Adrenal gland (tissue), 9 donors: ENCODE measurements at regions not wholly inside any gene's neighbourhood (a gene's known extent, or its start where the extent isn't known, plus 50 kb on each side); places are given as distances from the start of the nearest gene placed in this dataset.

Experiments
- DNase-seq, 7 donors: peaks; one replicate each; pipeline ENCODE4 v3.0.0-alpha.2; 2019 to 2020
- H3K27ac ChIP-seq, 5 donors: fragments of 200-600 bp; sonication (generic) in 4 of 5; 1 replicate in 3 of 5; 2 replicates in 2 of 5; pipeline versions ENCODE4 v1.5.1 to v1.8.0; 2016 to 2020; ENCODE audit warnings: mild to moderate bottlenecking in 1 of 5
- H3K27me3 ChIP-seq: fragments of 200-600 bp; 2 replicates; pipeline ENCODE4 v1.8.0; 2021
- H3K36me3 ChIP-seq, 2 donors: fragments of 200-600 bp; replicated peaks in 1 of 2; 1 replicate in 1 of 2; 2 replicates in 1 of 2; pipeline versions ENCODE4 v1.5.1 to v1.8.0; 2018 to 2022
- H3K4me1 ChIP-seq, 2 donors: fragments of 200-600 bp; replicated peaks in 1 of 2; 1 replicate in 1 of 2; 2 replicates in 1 of 2; pipeline versions ENCODE4 v1.5.1 to v1.8.0; 2018 to 2021
- H3K4me3 ChIP-seq, 4 donors: fragments of 200-600 bp; sonication (generic) in 3 of 4; one replicate each; pipeline ENCODE4 v1.5.1; 2016 to 2018
- H3K9me3 ChIP-seq, 3 donors: fragments of 200-600 bp; sonication (generic) in 1 of 3; replicated peaks in 1 of 3; 1 replicate in 2 of 3; 2 replicates in 1 of 3; pipeline versions ENCODE4 v1.5.1 to v1.8.0; 2016 to 2021
- CTCF ChIP-seq, 6 experiments: fragments of 450-650 bp in 4 of 6; fragments of 200-600 bp in 2 of 6; sonication (generic) in 1 of 6; IDR thresholded peaks; 1 replicate in 5 of 6; 2 replicates in 1 of 6; pipeline versions ENCODE4 v1.5.1 to v1.8.0; 2016 to 2021; ENCODE audit warnings: antibody characterized with exemption in 6 of 6, mild to moderate bottlenecking in 2 of 6, moderate library complexity in 1 of 6
- POLR2A ChIP-seq, 2 donors: fragments of 450-650 bp; IDR thresholded peaks; one replicate each; pipeline ENCODE4 v1.6.1; 2017; ENCODE audit warnings: antibody characterized with exemption in 2 of 2, mild to moderate bottlenecking in 2 of 2, moderate library complexity in 1 of 2
- WGBS, 4 donors: extraction: QIAGEN DNeasy Blood & Tissue Kit in 2 of 4; methylation state at CpG; one replicate each; pipeline versions ENCODE4 v1.1.5 to v1.1.7; 2013 to 2017; 5-methylcytosine and 5-hydroxymethylcytosine counted together
- intact Hi-C, 2 donors: fragments of 100-400 bp; cut with DNase I; formaldehyde crosslinking; loops; one replicate each; pipeline versions ENCODE4 v1.14.1 to v1.15.0; 2022 to 2023
- donor health status: healthy with polysubstance abuse.
- donor health status: Bipolar disorder and iron deficiency.
- donor health status: DM: yes; HTN: yes; CAD: no.
- donor health status: DM: no; HTN: no; CAD: no.
- donor health status: DM: no; HTN: no; CAD: no.

DNA sequence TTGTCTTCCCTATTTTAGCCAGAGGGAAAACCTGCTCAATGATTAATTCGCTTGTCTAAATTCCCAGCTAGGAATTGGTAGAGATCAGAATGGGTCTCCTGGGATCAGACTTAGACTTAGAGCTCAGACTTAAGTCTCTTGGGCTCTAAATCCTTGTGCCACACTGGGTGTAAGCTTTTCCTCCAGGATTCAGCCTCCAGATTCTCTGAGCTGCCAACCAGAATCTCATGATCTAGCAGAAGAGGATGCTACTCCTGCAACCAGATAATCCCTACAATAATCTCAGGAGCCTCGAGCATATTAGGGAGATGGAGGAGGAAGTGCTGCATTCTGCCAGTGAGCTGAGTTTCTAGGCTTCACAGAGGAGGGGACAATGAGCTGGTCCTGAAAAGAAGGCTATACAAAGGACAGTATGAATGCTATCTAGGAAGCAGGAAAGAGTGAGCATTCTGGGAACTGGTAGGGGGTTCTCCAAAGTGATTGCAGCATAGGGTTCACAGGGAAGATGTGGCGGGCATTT, 211.6 kb upstream of the SESN3 start:
- TF ChIP-seq POLR2A (IDR thresholded peaks at IDR 0.05) = no peak
- TF ChIP-seq CTCF (IDR thresholded peaks at IDR 0.05) = no peak
- intact Hi-C loops = no loop called here
- Histone ChIP-seq H3K27ac (no peak overlapping the region), H3K9me3 (no peaks in the 10 kb centered on the region), H3K4me3 (no peak overlapping the region), H3K36me3 (no peaks in the 10 kb centered on the region), H3K27me3 (no peaks in the 10 kb centered on the region), H3K4me1 (no peaks in the 10 kb centered on the region)
- no peak for DNase-seq
- WGBS, 4 donors = 84 to 98% (median 90%) methylated on average over 3 of the region's 3 CpGs

GRCh38 chr11:95435628-95436353, 204.8 kb upstream of the SESN3 start:
- no peak for DNase-seq
- intact Hi-C loops = no loop called here
- Histone ChIP-seq H3K27me3 (no peaks in the 10 kb centered on the region), H3K36me3 (no peaks in the 10 kb centered on the region), H3K9me3 (no peaks in the 10 kb centered on the region), H3K4me3 (no peak overlapping the region), H3K27ac (no peak overlapping the region), H3K4me1 (peaks cover 0 to 3% of the 10 kb centered on the region in 2 donors)
- 82 to 91% (median 87%) methylated on average over 6 to 8 of the region's 9 CpGs for WGBS, 4 donors
- no peak for TF ChIP-seq CTCF (IDR thresholded peaks at IDR 0.05)
- no peak for TF ChIP-seq POLR2A (IDR thresholded peaks at IDR 0.05)

- Histone ChIP-seq H3K27ac (no peak overlapping the region), H3K9me3 (no peaks in the 10 kb centered on the region), H3K36me3 (no peaks in the 10 kb centered on the region), H3K27me3 (no peaks in the 10 kb centered on the region), H3K4me1 (peaks cover 0 to 3% of the 10 kb centered on the region in 2 donors), H3K4me3 (no peak overlapping the region)
- no peak for TF ChIP-seq POLR2A (IDR thresholded peaks at IDR 0.05)
- intact Hi-C loops = no loop called here
- 84 to 92% (median 88%) methylated on average over 3 of the region's 3 CpGs for WGBS, 4 donors
- no peak for DNase-seq
These were observed 204.2 kb upstream of the SESN3 start for GRCh38 chr11:95435192-95435591.

GRCh38 chr11:95434489-95435057, 203.6 kb upstream of the SESN3 start:
- TF ChIP-seq CTCF (IDR thresholded peaks at IDR 0.05) (no peak), POLR2A (IDR thresholded peaks at IDR 0.05) (no peak)
- no peaks in the 10 kb centered on the region for H3K36me3 ChIP-seq
- no peak overlapping the region for H3K27ac ChIP-seq
- no peaks in the 10 kb centered on the region for H3K9me3 ChIP-seq
- H3K27me3 ChIP-seq = no peaks in the 10 kb centered on the region
- DNase-seq = no peak
- no peak overlapping the region for H3K4me3 ChIP-seq
- 80 to 90% (median 84%) methylated on average over 1 of the region's 1 CpG for WGBS, 4 donors
- H3K4me1 ChIP-seq = peaks cover 0 to 3% of the 10 kb centered on the region in 2 donors
- intact Hi-C loops = no loop called here
